HEK293T (cell line): ENCODE measurements at regions not wholly inside any gene's neighbourhood (a gene's known extent, or its start where the extent isn't known, plus 50 kb on each side); places are given as distances from the start of the nearest gene placed in this dataset.

ENCODE experiments used
- CTCF ChIA-PET: fragments of 350-600 bp; formaldehyde crosslinking; extraction: SDS; loops from one replicate; lab custom pipeline; 2021; ENCODE audit warnings: antibody characterized with exemption, inconsistent platforms; lab: Yijun Ruan, JAX
- POLR2A ChIA-PET: fragments of 350-600 bp; formaldehyde crosslinking; extraction: SDS; loops from one replicate; lab custom pipeline; 2020; ENCODE audit warnings: antibody characterized with exemption, inconsistent platforms; lab: Yijun Ruan, JAX
- DNase-seq: peaks from one replicate; pipeline ENCODE4 v3.0.0; 2012; ENCODE audit warnings: mixed read lengths; ENCODE audit errors: extremely low spot score
- ARNT ChIP-seq: fragments of 450-650 bp; IDR thresholded peaks from 2 replicates; pipeline ENCODE4 v1.6.1; 2017; ENCODE audit warnings: mild to moderate bottlenecking
- BHLHE40 ChIP-seq: fragments of 450-650 bp; IDR thresholded peaks from 2 replicates; pipeline ENCODE4 v1.6.1; 2016; ENCODE audit warnings: mild to moderate bottlenecking, moderate library complexity, borderline replicate concordance
- CTBP1 ChIP-seq: fragments of 450-650 bp; IDR thresholded peaks from 2 replicates; pipeline ENCODE4 v1.6.1; 2016; ENCODE audit warnings: borderline replicate concordance
- ELF4 ChIP-seq: fragments of 450-650 bp; IDR thresholded peaks from 2 replicates; pipeline ENCODE4 v1.6.1; 2017; ENCODE audit warnings: antibody characterized with exemption
- FOXA1 ChIP-seq: fragments of 450-650 bp; IDR thresholded peaks from 2 replicates; pipeline ENCODE4 v1.6.1; 2016; ENCODE audit warnings: mild to moderate bottlenecking
- FOXK2 ChIP-seq: fragments of 450-650 bp; IDR thresholded peaks from 2 replicates; pipeline ENCODE4 v1.6.1; 2016; ENCODE audit warnings: mild to moderate bottlenecking
- FOXM1 ChIP-seq: fragments of 450-650 bp; IDR thresholded peaks from 2 replicates; pipeline ENCODE4 v1.6.1; 2017; ENCODE audit warnings: mild to moderate bottlenecking, borderline replicate concordance
- HDGF ChIP-seq: fragments of 450-650 bp; IDR thresholded peaks from 2 replicates; pipeline ENCODE4 v1.6.1; 2017; ENCODE audit warnings: antibody characterized with exemption, borderline replicate concordance
- L3MBTL2 ChIP-seq: fragments of 450-650 bp; conservative IDR thresholded peaks from 2 replicates; pipeline ENCODE4 v1.6.1; 2016; ENCODE audit warnings: mild to moderate bottlenecking
- LEF1 ChIP-seq: fragments of 450-650 bp; IDR thresholded peaks from 2 replicates; pipeline ENCODE4 v1.6.1; 2017; ENCODE audit warnings: mild to moderate bottlenecking, borderline replicate concordance
- NFRKB ChIP-seq: fragments of 450-650 bp; IDR thresholded peaks from 2 replicates; pipeline ENCODE4 v1.6.1; 2016; ENCODE audit warnings: mild to moderate bottlenecking, moderate library complexity
- PKNOX1 ChIP-seq: fragments of 450-650 bp; IDR thresholded peaks from 2 replicates; pipeline ENCODE4 v1.6.1; 2016
- SP1 ChIP-seq: fragments of 450-650 bp; IDR thresholded peaks from 2 replicates; pipeline ENCODE4 v1.6.1; 2017
- SUZ12 ChIP-seq: fragments of 450-650 bp; IDR thresholded peaks from 2 replicates; pipeline ENCODE4 v1.6.1; 2016; ENCODE audit warnings: mild to moderate bottlenecking
- TARDBP ChIP-seq: fragments of 450-650 bp; IDR thresholded peaks from 2 replicates; pipeline ENCODE4 v1.6.1; 2016
- ZNF384 ChIP-seq: fragments of 450-650 bp; IDR thresholded peaks from 2 replicates; pipeline ENCODE4 v1.6.1; 2016

GRCh38 chr4:155481150-155481549 is 104.4 kb upstream of the MAP9 start:
- ChIA-PET CTCF (interaction anchor here (0.6 to 0.7 kb wide), 2 partner anchors 26 to 62 kb away, joined by 3 to 4 read pairs; no protein-coding TSS in a partner anchor), POLR2A (no interaction called here)
- no peak for DNase-seq
- no peak for TF ChIP-seq ELF4
- no peak for TF ChIP-seq PKNOX1
- no peak for TF ChIP-seq CTBP1
- TF ChIP-seq BHLHE40 = no peak
- no peak for TF ChIP-seq L3MBTL2

- POLR2A ChIA-PET = no interaction called here
- CTCF ChIA-PET = interaction anchor here (0.6 kb wide), 1 partner anchor 38 kb away, joined by 3 read pairs; no protein-coding TSS in a partner anchor
- TF ChIP-seq PKNOX1 (no peak), FOXA1 (no peak), SP1 (no peak), ELF4 (no peak)
- DNase-seq = no peak
Measured at GRCh38 chr4:155479835-155480234, 103.1 kb upstream of the MAP9 start.

GRCh38 chr4:155478336-155478835 is 101.6 kb upstream of the MAP9 start:
- no peak for DNase-seq
- CTCF ChIA-PET = no interaction called here
- TF ChIP-seq LEF1 = no peak
- no peak for TF ChIP-seq ELF4
- no peak for TF ChIP-seq ZNF384
- no peak for TF ChIP-seq FOXA1
- TF ChIP-seq BHLHE40 = no peak
- POLR2A ChIA-PET = no interaction called here

- no peak for TF ChIP-seq PKNOX1
- no peak for TF ChIP-seq FOXA1
- TF ChIP-seq ZNF384 = no peak
- DNase-seq = no peak
- ChIA-PET POLR2A (no interaction called here), CTCF (no interaction called here)
Measured at GRCh38 chr4:155474758-155475157, 98.0 kb upstream of the MAP9 start.

- TF ChIP-seq SP1 = no peak
- no peak for TF ChIP-seq BHLHE40
- TF ChIP-seq PKNOX1 = no peak
- no peak for TF ChIP-seq TARDBP
- no peak for TF ChIP-seq NFRKB
- no peak for TF ChIP-seq FOXM1
- TF ChIP-seq SUZ12 = no peak
- TF ChIP-seq ELF4 = no peak
- no peak for TF ChIP-seq FOXA1
- TF ChIP-seq ARNT = no peak
- no peak for TF ChIP-seq CTBP1
- TF ChIP-seq ZNF384 = no peak
- TF ChIP-seq LEF1 = no peak
- no peak for TF ChIP-seq L3MBTL2
- TF ChIP-seq HDGF = no peak
- TF ChIP-seq FOXK2 = no peak
- ChIA-PET CTCF (interaction anchor here (0.6 kb wide), 1 partner anchor 27 kb away, joined by 3 read pairs; no protein-coding TSS in a partner anchor), POLR2A (no interaction called here)
Measured at GRCh38 chr4:155473420-155474095, 96.8 kb upstream of the MAP9 start.

GRCh38 chr4:155468282-155468681 is 91.5 kb upstream of the MAP9 start:
- POLR2A ChIA-PET = no interaction called here
- no peak for TF ChIP-seq TARDBP
- no peak for TF ChIP-seq ZNF384
- no peak for TF ChIP-seq ARNT
- DNase-seq = no peak
- CTCF ChIA-PET = no interaction called here

More at GRCh38 chr4:155473420-155474095, 96.8 kb upstream of the MAP9 start:
- no peak for DNase-seq

GRCh38 chr4:155450676-155451075 is 73.9 kb upstream of the MAP9 start:
- CTCF ChIA-PET = no interaction called here
- TF ChIP-seq FOXA1 (no peak), CTBP1 (no peak), TARDBP (no peak), PKNOX1 (no peak), SP1 (no peak), FOXK2 (no peak), BHLHE40 (no peak), FOXM1 (no peak), SUZ12 (no peak)
- DNase-seq = no peak
- POLR2A ChIA-PET = no interaction called here
